Osteoblast (primary cell): ENCODE measurements at regions not wholly inside any gene's neighbourhood (a gene's known extent, or its start where the extent isn't known, plus 50 kb on each side); places are given as distances from the start of the nearest gene placed in this dataset.

ENCODE experiments used
- DNase-seq: peaks from one replicate; pipeline ENCODE4 v3.0.0; 2011; ENCODE audit warnings: low spot score, mixed read lengths; ENCODE audit not compliant: insufficient read length; ENCODE audit errors: missing footprints
- H2AFZ ChIP-seq: 2 replicates; pipeline ENCODE4 v1.6.0; 2011; ENCODE audit warnings: mild to moderate bottlenecking, low read length
- H3K27ac ChIP-seq: 2 replicates; pipeline ENCODE4 v1.5.1; 2011; ENCODE audit warnings: mild to moderate bottlenecking, low read depth, low read length, moderate library complexity
- H3K27me3 ChIP-seq: 2 replicates; pipeline ENCODE4 v1.6.0; 2012; ENCODE audit warnings: mild to moderate bottlenecking, control low read depth, inconsistent platforms, low read length, moderate library complexity; ENCODE audit not compliant: insufficient read depth
- H3K36me3 ChIP-seq: 2 replicates; pipeline ENCODE4 v1.5.1; 2011; ENCODE audit warnings: mild to moderate bottlenecking, low read length, control low read depth, moderate library complexity; ENCODE audit not compliant: insufficient read depth
- H3K4me1 ChIP-seq: 2 replicates; pipeline ENCODE4 v1.5.1; 2011; ENCODE audit warnings: mild to moderate bottlenecking, low read length, control low read depth, moderate library complexity; ENCODE audit not compliant: insufficient read depth
- H3K4me2 ChIP-seq: 2 replicates; pipeline ENCODE4 v1.6.0; 2011; ENCODE audit warnings: mild to moderate bottlenecking, low read length; ENCODE audit not compliant: insufficient read depth
- H3K4me3 ChIP-seq: fragments of 200-600 bp; sonication (generic); 3 replicates; pipeline ENCODE4 v1.5.1; 2012; ENCODE audit warnings: mild to moderate bottlenecking, low read length, inconsistent platforms; ENCODE audit not compliant: insufficient read depth
- H3K79me2 ChIP-seq: 2 replicates; pipeline ENCODE4 v1.6.0; 2012; ENCODE audit warnings: mild to moderate bottlenecking, low read length, control low read depth, inconsistent platforms; ENCODE audit not compliant: insufficient read depth
- H3K9me3 ChIP-seq: 2 replicates; pipeline ENCODE4 v1.5.1; 2011; ENCODE audit warnings: low read depth, low read length, control low read depth
- H4K20me1 ChIP-seq: 2 replicates; pipeline ENCODE4 v1.6.0; 2012; ENCODE audit warnings: mild to moderate bottlenecking, low read length, control low read depth; ENCODE audit not compliant: insufficient read depth
- TF ChIP-seq, protein P1 (sequence below): IDR thresholded peaks from 2 replicates; pipeline ENCODE4 v1.5.1; 2011; ENCODE audit warnings: mild to moderate bottlenecking, low read depth, low read length, moderate library complexity; ENCODE audit errors: extremely low read depth

DNA sequence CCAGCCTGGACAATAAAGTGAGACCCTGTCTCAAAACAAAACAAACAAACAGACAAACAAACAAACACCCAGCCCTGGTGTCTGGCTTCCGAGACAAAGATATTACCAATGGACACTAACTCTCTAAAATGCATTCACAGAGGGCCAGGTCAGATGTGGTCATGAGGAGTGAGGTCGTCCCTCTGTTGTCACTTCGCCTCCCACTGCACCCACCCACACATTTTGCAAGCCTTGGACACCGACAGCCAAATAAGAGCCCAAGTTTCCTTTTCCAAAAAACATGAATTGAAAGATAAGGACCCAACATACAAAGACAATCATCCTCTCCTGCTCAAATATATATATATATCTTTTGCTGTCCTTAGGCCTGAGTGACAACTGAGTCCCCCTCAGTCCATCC is 319.9 kb downstream of the TSN start:
- Histone ChIP-seq H3K27ac (no peak overlapping the region), H3K79me2 (no peaks in the 10 kb centered on the region), H3K27me3 (no peaks in the 10 kb centered on the region), H3K4me2 (no peak overlapping the region), H4K20me1 (no peaks in the 10 kb centered on the region), H2AFZ (no peak overlapping the region), H3K4me3 (no peak overlapping the region), H3K4me1 (no peaks in the 10 kb centered on the region), H3K9me3 (no peaks in the 10 kb centered on the region), H3K36me3 (no peaks in the 10 kb centered on the region)
- DNase-seq: no peak
- TF ChIP-seq, protein P1, sequence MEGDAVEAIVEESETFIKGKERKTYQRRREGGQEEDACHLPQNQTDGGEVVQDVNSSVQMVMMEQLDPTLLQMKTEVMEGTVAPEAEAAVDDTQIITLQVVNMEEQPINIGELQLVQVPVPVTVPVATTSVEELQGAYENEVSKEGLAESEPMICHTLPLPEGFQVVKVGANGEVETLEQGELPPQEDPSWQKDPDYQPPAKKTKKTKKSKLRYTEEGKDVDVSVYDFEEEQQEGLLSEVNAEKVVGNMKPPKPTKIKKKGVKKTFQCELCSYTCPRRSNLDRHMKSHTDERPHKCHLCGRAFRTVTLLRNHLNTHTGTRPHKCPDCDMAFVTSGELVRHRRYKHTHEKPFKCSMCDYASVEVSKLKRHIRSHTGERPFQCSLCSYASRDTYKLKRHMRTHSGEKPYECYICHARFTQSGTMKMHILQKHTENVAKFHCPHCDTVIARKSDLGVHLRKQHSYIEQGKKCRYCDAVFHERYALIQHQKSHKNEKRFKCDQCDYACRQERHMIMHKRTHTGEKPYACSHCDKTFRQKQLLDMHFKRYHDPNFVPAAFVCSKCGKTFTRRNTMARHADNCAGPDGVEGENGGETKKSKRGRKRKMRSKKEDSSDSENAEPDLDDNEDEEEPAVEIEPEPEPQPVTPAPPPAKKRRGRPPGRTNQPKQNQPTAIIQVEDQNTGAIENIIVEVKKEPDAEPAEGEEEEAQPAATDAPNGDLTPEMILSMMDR: no peak

DNA sequence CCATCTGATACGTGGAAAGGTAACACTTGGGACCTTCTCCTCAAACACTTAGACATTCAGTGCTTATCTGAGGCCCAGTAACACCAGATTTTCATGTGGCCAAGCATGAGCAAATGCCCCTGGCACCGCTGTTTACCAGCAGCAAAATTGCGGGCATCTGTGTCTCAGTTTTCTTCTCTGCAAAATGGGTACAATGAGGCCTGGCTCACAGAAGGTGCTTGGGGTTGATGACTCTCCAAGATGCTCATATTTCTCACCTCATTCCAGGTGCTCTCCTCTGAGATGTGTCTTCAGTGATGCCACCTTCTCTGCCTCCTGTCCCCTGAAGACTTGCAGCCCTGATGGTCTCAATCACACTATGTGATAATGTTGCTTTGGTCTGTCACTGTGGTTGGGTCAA is 321.7 kb downstream of the TSN start:
- no peak overlapping the region for H3K4me3 ChIP-seq
- no peaks in the 10 kb centered on the region for H3K27me3 ChIP-seq
- H3K4me2 ChIP-seq: no peak overlapping the region
- H4K20me1 ChIP-seq: no peaks in the 10 kb centered on the region
- DNase-seq: peak; percentile 73
- no peaks in the 10 kb centered on the region for H3K79me2 ChIP-seq
- TF ChIP-seq, protein P1: no peak
- no peak overlapping the region for H2AFZ ChIP-seq
- no peaks in the 10 kb centered on the region for H3K9me3 ChIP-seq
- no peak overlapping the region for H3K27ac ChIP-seq
- no peaks in the 10 kb centered on the region for H3K36me3 ChIP-seq
- no peaks in the 10 kb centered on the region for H3K4me1 ChIP-seq

DNA sequence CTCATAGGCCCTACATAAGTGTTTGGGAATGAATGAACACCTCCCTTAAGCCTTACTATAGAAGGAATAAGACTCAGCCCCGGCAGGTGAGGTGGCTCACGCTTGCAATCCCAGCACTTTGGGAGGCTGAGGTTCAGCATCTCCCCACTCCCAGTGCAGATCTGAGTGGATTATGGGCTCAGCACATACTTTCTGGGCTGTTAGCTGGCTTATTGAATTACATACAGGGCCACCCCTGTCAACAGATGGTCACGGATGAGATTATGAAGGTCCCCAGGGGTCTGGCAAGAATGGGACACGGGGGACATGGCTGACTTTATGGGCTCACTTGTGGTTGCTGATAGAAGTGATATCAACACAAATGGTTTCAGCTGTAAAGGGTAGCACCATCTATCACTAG is 322.3 kb downstream of the TSN start:
- Histone ChIP-seq H3K4me1 (no peaks in the 10 kb centered on the region), H3K27ac (no peak overlapping the region), H2AFZ (no peak overlapping the region), H3K27me3 (no peaks in the 10 kb centered on the region), H3K4me3 (no peak overlapping the region), H4K20me1 (no peaks in the 10 kb centered on the region), H3K4me2 (no peak overlapping the region), H3K79me2 (no peaks in the 10 kb centered on the region), H3K9me3 (no peaks in the 10 kb centered on the region), H3K36me3 (no peaks in the 10 kb centered on the region)
- TF ChIP-seq, protein P1: no peak
- no peak for DNase-seq

DNA sequence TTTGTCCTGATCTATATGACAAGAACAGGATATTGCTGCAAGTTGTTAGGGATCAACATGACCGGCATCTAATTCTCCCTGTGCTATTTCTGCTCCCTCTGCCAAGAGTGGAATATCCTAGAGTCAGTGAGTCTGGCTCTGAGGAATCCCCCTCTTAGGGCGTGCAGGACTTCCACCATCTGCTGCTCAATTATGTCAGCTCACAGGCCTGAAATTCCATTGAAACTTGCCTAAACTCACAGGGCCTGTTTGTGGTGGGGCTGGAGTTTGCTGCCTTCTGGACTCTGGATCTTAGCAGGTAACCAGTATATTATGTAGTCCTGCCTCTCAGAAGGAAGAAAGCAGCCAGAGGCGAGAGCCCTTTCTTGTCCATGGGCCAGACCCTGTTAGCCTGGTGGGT is 323.0 kb downstream of the TSN start:
- H3K4me1 ChIP-seq: no peaks in the 10 kb centered on the region
- H3K9me3 ChIP-seq: no peaks in the 10 kb centered on the region
- TF ChIP-seq, protein P1: no peak
- H3K27ac ChIP-seq: no peak overlapping the region
- H3K4me3 ChIP-seq: no peak overlapping the region
- H4K20me1 ChIP-seq: no peaks in the 10 kb centered on the region
- no peak overlapping the region for H2AFZ ChIP-seq
- no peak for DNase-seq
- H3K27me3 ChIP-seq: no peaks in the 10 kb centered on the region
- H3K36me3 ChIP-seq: no peaks in the 10 kb centered on the region
- H3K4me2 ChIP-seq: no peak overlapping the region
- H3K79me2 ChIP-seq: no peaks in the 10 kb centered on the region
